ENCODE measurements at regions not wholly inside any gene's neighbourhood (a gene's known extent, or its start where the extent isn't known, plus 50 kb on each side); places are given as distances from the start of the nearest gene placed in this dataset.
"Not testable (repeated sequence)": the region's sequence is repeated elsewhere in the genome, so short reads cannot be mapped to it uniquely, and the experiment has no call there.

DNA sequence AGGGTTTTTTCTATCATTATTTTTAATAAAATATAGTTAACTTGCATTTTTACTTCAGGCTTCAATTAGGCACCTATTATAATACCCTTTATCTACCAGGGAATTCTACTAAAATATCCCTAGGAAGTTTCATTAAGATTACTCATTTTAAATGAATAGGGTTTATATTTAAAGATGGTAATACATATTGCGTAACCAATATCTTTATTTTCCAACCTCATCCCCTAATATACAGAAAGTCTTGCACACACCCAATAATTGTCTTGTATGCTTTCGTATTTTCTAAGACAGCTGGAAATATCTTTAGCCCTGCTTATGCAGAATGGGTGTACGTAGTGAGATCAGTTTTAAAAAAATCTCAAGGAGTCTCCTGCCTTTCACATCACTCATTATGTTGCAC, 1186.8 kb downstream of the TECRL start:
- no peak for DNase-seq

DNA sequence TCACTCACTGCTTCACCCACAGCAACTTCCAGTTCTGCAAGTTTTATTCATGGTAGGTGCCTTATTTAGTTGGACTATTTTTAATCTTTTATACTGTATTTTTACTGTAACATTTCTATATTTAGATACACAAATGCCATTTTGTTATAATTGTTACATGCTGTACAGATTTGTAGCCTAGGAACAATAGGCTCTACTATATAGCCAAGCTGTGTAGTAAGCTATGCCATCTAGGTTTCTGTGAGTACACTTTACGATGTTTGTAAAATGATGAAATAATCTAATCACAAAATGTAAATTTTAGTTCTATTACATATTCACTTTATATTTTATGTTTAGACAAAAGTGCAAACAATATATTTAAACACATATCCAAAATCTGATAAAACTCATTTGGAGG, 1187.8 kb downstream of the TECRL start:
- DNase-seq = no peak

DNA sequence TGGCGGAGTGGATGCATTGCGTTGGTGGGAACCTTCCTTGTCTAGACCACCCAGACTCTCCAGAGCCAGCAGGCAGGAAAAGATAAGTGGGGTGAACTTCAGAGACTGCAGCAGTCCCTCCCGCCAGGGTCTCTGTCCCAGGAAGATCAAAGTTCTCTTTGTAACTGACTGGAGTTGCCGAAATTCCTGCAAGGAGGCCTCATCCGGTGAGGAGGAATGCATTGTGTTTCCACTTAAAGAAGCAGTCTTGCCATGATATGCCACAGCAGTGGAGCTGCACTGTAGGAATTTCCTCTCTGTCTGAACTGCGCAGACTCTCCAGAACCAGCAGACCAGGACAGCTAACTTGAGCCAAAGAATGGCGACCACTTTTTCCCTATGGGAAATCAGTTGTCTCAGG, 1190.4 kb downstream of the TECRL start:
- DNase-seq = no peak

DNA sequence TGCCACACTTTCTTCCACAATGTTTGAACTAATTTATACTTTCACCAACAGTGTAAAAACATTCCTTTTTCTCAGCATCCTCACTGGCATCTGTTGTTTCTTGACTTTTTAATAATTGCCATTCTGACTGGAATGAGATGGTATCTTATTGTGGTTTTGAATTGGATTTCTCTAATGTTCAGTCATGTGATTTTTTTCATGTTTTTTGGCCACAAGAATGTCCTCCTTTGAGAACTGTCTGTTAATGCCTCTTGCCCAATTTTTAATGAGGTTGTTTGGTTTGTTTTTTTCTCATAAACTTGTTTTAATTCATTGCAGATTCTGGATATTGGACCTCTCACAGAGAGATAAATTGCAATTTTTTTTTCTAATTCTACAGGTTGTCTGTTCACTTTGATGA, 1195.2 kb downstream of the TECRL start:
- no peak for DNase-seq

DNA sequence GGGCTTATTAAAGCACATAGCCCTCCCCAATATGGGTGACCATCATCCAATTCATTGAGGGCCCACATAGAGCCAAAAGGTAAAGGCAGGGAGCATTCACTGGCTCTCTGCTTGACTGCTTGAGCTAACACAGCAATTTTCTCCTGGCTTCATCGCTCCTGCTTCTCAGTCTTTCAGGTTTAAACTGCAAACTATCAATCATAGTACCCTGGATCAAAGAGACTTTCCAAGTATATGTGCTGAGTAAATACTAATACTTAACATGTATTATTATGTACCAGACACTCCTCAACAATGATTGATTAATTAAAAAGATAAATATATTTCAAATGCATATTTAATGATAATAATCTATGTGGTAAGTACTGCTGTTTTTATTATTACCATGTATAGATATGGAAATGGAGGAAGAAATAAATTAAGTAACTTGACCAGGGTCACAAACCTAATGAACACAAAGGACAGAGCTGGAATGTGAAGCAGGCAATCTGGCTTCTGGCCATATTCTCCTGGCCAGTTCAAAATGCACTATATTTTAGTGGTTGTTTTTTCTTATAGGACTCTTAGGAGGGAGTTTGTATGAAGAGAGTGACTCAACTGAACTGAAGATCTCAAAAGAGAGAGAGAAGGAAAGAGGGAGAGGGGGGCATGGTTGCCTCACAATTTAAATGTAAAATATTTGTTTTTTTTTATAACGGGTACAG, 1197.3 kb downstream of the TECRL start:
- DNase-seq = no peak

DNA sequence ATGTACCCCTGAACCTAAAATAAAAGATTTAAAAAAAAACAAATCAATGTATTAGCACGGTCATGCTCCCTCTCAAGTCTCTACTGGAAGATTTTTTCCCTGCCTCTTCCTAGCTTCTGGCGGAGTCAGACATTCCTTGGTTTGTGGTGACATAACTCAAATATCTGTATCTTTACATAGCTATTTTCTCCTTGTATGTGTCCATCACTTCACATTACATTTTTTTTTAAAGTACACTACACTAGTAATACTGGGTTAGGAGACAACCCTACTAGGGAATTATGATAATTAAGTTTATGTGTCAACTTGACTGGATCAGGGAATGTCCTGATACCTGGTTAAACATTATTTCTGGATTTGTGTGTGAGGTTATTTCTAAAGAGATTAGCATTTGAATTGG, 1197.9 kb downstream of the TECRL start:
- no peak for DNase-seq

DNA sequence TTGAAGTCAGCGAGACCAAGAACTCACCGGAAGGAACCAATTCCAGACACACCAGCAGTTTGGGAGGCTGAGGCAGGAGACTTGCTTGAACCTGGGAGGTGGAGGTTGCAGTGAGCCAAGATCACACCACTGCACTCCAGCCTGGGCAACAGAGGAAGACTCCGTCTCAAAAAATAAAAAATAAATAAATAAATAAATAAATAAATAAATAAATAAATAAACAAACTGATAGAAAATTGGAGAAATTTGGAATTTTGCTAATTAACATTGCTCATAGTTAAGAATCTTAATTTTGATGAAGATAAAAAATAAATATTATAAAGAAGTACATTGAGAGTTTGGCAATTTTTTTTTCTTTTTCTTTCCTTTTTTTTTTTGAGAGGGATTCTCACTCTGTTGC, 1216.2 kb downstream of the TECRL start:
- not testable (repeated sequence) for DNase-seq

DNA sequence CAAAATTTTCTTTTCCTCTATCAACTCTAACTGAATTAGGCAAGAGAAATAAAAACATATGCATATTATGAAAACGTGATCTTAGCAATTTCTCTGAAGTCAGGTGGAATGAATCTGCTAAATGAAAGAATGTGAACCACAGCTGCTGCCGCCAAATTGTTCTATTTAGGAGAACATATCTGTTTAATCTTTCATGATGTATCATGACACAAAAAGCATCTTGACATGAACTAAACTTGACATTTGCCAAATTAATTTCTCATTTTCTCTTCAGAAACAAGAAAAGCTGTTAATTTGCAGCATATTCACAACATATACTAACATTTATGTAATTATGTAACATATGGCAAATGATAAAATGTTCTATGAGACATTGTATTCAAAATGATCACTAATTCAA, 1237.9 kb downstream of the TECRL start:
- no peak for DNase-seq

DNA sequence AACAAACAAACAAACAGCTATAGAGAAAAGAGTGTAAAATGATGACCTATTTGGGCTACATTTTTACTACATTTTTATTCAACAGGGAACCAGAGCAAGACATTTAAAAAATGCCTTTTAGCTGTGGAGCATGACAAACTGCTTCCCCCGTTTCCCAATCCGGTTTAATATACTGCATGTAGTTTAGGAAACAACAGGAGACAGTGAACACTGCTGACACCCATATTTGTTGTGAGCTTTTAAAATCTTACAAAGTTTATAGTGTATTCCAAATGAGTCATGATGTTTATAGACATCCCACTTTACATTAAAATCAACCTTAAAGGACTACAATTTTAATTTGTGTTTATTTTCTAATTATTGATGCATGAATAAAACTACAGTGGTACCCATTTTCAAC, 1238.3 kb downstream of the TECRL start:
- DNase-seq = no peak

DNA sequence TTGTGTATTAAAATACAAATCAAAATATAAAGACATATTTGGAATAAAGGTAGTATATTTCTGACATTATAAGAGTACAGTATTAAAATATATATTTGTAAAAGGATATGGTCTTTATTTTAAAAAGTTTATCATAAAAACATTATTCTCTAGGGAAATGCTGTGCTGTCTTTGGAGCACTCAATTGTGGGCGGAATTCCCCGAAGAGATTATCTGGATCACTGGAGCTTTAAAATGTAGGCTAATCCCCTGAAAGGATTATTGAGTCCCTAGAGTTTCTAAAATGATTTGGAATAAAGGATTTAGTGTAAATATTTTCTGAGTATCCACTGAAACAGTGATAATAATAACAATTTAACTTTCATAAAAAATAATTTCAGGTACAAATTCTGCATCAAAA, 1239.4 kb downstream of the TECRL start:
- no peak for DNase-seq

DNA sequence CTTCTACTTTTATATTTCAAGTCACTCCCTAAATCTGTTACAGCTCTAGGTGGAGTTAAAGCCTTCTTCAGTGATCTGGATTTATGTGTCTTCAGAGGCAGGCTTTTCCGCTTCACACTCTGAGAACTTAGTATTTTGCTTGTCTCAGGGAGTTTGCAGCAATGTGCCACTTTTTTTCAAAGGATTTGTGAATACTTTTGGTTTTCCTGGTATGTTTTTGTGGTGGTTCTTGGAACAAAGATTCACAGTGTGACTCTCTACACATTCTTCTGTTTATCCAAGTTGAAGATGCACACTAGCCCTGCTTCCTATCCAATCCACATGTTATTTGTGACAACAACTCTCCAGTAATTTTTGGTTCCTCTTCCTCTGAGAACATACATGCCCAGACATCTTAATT, 1253.7 kb downstream of the TECRL start:
- no peak for DNase-seq

DNA sequence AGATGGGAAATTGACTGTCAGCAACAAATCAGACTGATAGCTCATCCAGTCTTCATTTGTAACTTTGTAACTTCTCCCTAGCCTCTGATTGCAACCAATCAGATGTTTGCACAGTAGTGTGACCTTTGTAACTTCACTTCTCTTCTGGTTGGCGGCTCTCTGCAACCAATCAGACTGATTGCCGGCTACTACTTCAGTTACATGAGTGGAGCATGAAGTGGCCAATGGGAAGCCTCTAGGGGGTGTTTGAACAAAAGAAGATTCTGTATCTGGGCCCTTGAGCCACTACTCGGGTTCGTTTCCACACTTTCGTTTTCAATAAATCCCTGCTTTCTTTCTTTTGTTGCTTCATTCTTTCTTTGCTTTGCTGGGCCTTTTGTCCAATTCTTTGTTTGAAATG, 1285.8 kb downstream of the TECRL start:
- no peak for DNase-seq

DNA sequence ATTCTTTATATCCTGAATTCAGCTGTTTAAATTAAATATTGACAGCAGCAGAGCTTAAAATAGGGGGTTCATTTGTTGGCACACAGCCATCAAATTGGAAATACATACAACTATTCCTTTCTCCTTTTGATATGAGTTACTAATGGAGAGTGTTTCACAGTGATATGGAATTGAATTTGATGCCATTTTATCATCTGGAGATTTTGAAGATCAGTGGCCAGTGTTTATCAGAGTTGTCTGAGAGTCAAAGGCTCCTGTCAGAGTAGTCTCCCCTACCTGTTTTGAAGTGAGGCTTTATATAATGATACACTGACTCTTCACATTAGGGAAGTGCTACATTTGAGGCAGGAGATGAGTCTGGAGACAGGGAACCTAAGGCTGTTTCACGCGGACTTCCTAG, 1286.3 kb downstream of the TECRL start:
- DNase-seq = no peak

DNA sequence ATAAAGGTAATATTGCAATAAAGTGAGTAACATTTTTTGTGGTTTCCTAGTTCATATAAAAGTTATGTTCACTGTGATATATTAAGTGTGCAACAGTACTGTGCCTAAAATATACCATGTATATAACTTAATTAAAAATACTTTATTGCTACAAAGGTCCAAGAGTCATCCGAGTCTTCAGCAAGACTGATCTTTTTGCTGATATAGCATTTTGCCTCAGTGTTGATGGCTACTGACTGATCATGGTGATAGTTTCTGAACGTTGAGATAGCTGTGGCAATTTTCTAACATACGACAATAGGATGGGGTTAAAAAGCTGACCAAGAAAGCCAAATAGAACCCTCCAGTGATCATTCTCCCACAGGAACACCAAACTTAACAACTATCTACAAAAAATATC, 1302.7 kb downstream of the TECRL start:
- no peak for DNase-seq

DNA sequence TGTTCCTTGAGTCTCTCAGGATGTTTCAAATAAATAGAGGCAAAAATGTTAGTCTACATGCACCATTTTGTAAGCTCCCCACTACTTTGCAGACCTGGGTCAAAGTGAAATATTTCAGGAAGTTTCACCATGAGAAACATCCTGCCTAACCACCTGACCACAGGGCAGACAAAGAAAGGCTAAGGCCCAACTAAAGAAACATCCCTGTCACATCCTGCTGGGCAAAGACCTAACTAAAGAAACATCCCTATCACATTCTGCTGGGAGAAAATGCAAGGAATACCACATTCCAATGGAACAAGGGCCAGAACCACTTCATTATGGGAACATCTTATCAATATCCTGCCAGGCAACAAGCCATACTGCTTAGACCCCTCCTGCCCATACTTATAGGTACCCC, 1303.4 kb downstream of the TECRL start:
- no peak for DNase-seq

DNA sequence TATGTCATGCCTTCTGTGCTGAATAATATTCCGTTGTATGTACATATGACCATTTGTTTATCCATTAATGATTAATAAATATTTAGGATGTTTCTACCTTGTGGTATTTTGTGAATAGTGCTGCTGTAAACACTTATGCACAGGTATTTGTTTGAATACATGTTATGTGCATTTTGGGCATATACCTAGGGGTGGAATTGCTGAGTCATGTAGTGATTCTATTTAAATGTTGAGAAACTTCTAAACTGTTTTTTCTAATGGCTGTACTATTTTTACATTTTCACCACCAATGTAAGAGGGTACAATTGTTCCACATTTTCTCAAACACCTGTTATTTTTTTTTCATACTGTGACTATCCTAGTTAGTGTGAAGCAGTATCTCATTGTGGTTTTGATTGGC, 1318.6 kb downstream of the TECRL start:
- DNase-seq = no peak

DNA sequence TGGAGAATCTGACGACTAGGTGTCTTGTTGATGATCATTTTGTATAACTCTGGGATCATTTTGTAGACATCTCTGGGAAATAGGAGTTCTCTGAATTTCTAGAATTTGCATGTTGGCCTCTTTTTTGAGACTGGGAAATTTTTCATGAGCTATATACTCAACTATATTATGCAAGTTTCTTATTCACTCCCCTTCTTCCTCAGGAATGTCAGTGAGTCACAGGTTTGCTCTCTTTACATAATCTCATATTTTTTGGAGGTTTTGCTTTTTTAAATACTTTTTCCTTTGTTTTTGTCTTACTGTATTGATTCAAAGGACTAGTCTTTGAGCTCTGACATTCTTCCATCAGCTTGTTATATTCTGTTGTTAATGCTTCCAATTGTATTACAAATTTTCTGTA, 1324.2 kb downstream of the TECRL start:
- DNase-seq = no peak

DNA sequence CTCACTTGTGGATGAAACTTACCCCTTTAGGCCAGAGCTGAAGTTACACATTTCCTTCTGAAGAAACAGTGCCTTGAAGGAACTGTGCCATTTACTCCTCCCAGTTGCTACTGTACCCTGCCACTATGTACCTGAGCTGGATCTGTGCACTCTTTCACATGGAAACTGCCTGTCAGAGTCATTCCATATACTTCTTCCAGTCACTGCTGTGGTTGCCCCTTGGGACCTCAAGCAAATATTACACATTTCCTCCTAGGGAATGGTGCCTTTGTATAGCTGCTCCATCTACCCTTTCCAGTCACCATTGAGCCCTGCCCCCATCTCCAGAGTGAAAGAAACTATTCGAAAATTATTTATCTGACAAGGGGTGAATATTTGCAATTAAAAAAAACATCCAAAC, 1328.3 kb downstream of the TECRL start:
- no peak for DNase-seq

DNA sequence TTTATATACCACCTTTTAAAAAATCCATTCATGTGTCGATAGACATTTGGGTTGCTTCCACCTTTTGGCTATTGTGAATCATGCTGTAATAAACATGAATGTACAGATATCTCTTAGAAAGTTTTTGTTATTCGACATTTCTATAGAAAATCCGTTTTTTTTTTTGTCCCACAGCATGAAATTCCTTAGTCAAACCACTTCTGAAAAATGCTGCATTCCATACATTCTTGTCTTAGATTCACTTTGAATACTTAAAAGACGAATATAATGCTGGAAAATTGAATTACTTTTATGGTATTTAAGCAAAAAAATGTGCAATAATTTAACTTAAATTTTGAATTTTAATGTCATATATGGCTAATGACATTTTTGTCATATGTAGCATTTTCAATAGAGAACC, 1345.5 kb downstream of the TECRL start:
- no peak for DNase-seq

DNA sequence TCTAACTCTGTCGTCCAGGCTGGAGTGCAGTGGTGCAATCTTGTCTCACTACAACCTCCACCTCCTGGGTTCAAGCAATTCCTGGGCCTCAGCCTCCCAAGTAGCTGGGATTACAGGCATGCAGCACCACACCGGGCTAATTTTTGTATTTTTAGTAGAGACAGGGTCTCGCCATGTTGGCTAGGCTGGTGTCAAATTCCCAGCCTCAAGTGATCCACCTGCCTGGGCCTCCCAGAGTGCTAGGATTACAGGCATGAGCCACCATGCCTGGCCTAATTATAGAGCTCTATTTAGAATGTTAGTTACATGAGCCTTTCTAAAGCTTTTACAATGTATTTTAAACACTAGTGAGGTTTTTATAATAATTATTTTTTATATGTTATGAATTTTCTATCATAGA, 1346.4 kb downstream of the TECRL start:
- not testable (repeated sequence) for DNase-seq

DNA sequence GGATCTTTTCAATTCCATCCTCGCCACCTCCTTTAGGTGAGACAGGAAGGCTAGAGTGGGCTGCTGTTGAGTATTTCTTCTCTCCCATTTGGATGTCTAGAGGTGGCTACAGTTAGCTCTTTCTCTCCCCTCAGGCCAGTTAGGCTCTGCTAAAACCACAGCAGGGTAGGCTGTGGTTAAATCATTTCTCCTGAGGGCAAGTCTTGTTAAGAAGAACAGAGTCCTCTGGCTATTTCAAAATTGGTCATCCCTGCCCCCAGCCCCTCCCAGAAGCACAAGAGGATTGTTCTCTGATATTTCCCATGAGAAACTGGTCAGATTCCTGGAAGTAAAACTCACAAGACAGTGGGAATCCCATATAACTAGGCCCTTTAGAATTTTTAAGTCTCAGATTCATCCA, 1359.5 kb downstream of the TECRL start:
- no peak for DNase-seq

DNA sequence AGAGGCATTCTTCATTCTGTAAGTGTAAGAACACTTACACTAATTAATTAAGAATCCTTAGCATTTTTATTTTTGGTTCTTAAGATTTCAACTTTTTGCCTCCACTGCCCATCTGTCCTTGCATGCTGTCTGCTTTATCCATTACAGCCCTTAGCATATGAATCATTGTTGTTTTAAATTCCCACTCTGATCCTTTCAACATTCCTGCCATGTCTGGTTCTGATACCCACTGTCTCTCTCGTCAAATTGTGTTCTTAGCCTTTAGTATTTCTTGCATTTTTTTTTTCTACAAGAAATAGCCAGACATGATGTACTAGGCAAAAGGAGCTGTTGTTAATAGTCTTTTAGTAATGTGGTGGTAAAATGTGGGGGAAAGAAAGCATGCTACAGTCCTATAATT, 1360.0 kb downstream of the TECRL start:
- no peak for DNase-seq

DNA sequence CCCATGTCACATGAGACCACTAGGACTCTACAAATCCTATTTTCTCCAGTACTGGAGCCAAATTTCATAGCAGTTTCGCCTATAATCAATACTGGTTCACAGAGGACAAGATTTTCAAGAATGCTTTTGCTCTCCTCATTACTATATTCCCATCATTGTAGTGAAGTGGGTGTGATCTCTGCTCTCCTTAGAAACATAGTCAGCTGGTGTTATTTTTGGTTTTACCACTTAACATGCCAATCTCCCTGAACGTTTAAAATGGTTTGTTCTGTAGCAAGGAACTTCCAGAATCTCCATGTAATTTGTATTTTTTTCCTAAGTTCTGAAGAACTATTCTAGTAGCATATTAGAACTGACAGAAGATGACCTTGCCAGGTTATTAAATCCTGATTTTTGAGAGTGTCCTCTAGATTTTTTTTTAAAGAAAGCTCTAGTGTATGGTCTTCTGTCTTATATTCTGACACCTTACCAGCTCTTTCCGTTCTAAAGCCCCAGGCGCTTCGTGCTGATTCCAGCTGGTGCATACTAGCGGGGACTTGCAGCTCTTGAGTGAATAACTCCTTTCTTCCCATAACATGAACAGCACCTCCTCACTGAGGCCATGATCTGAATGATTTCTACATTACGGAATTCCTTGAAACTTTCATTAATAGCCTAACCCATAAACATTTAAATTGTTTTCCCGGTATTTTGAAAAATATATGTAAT, 1372.9 kb downstream of the TECRL start:
- no peak for DNase-seq

DNA sequence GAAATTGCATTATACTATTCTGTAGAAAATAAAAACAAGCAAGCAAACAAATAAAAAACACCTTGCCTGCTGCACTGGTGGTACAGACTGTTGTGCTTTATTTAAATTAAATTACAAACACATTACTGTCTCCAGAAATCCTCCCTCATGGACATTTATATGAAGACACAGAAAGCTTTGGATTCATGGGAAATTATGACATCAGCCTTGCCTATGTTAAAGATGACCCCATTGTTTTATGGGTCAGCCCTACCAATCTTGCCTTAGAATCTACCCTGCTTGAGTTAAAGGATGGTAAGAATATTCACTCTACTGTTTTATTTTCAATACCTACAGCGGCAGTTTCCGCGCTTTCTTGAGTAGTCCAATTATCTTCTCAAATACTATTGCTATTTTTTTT, 1379.9 kb downstream of the TECRL start:
- no peak for DNase-seq

DNA sequence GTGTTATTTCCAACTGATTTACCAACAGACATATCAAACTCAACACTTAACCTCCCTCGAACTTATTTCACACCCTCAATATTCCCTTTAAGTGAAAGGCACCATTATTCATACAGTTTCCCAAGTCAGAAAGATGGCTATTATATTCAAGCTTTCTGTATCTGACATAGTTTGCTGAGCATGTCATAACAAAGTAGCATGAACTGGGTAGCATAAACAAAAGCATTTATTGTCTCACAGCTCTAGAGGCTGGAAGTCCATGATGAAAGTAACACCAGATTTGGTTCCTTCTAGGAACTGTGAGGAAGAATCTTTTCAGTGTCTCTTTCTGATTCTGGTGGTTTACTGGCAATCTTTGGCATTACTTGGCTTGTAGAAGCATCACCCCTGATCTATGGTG, 1388.6 kb downstream of the TECRL start:
- no peak for DNase-seq
